ENCODE measurements at regions not wholly inside any gene's neighbourhood (a gene's known extent, or its start where the extent isn't known, plus 50 kb on each side); places are given as distances from the start of the nearest gene placed in this dataset.
A peak's percentile ranks its signal among the peaks of the same experiment; 100 is the strongest.

- DNase-seq (ENCODE audit: low spot score): no peak
These were observed 159.2 kb downstream of the SNX18 start for GRCh38 chr5:54676481-54677340.

- peak; percentile 43 for DNase-seq (ENCODE audit: low spot score)
These were observed 156.1 kb downstream of the SNX18 start for GRCh38 chr5:54673523-54674225.

- no peak for DNase-seq (ENCODE audit: low spot score)
These were observed 155.3 kb downstream of the SNX18 start for GRCh38 chr5:54672871-54673270.

- DNase-seq (ENCODE audit: low spot score): no peak
These were observed 154.1 kb downstream of the SNX18 start for GRCh38 chr5:54671681-54672080.

- DNase-seq (ENCODE audit: low spot score): no peak
These were observed 153.6 kb downstream of the SNX18 start for GRCh38 chr5:54671111-54671531.

- DNase-seq (ENCODE audit: low spot score): no peak
These were observed 152.7 kb downstream of the SNX18 start for GRCh38 chr5:54670281-54670680.

- DNase-seq (ENCODE audit: low spot score): no peak
These were observed 152.3 kb downstream of the SNX18 start for GRCh38 chr5:54669845-54670244.

- DNase-seq (ENCODE audit: low spot score): no peak
These were observed 151.7 kb downstream of the SNX18 start for GRCh38 chr5:54669285-54669684.

GRCh38 chr5:54668096-54668495 lies 150.5 kb downstream of the SNX18 start:
- DNase-seq (ENCODE audit: low spot score): no peak

- DNase-seq (ENCODE audit: low spot score): no peak
These were observed 149.6 kb downstream of the SNX18 start for GRCh38 chr5:54667136-54667535.

GRCh38 chr5:54663866-54664265 lies 146.3 kb downstream of the SNX18 start:
- no peak for DNase-seq (ENCODE audit: low spot score)

- DNase-seq (ENCODE audit: low spot score): no peak
These were observed 143.6 kb downstream of the SNX18 start for GRCh38 chr5:54661111-54661510.

GRCh38 chr5:54659700-54660131 lies 142.2 kb downstream of the SNX18 start:
- no peak for DNase-seq (ENCODE audit: low spot score)

GRCh38 chr5:54658010-54658409 lies 140.5 kb downstream of the SNX18 start:
- DNase-seq (ENCODE audit: low spot score): no peak

- DNase-seq (ENCODE audit: low spot score): no peak
These were observed 138.7 kb downstream of the SNX18 start for GRCh38 chr5:54656261-54656728.

GRCh38 chr5:54655761-54656160 lies 138.2 kb downstream of the SNX18 start:
- no peak for DNase-seq (ENCODE audit: low spot score)

GRCh38 chr5:54655266-54655665 lies 137.7 kb downstream of the SNX18 start:
- no peak for DNase-seq (ENCODE audit: low spot score)

GRCh38 chr5:54653956-54654614 lies 136.5 kb downstream of the SNX18 start:
- DNase-seq (ENCODE audit: low spot score): no peak

GRCh38 chr5:54651482-54652076 lies 134.0 kb downstream of the SNX18 start:
- no peak for DNase-seq (ENCODE audit: low spot score)

GRCh38 chr5:54649041-54649504 lies 131.5 kb downstream of the SNX18 start:
- DNase-seq (ENCODE audit: low spot score): no peak

GRCh38 chr5:54646356-54647101 lies 129.0 kb downstream of the SNX18 start:
- DNase-seq (ENCODE audit: low spot score): peak; percentile 71

Measured in CD4-positive, alpha-beta T cell treated with Interleukin-2 at 100 ng/mL for 4 hours (primary cell).